AG04449 (cell line): ENCODE measurements at regions not wholly inside any gene's neighbourhood (a gene's known extent, or its start where the extent isn't known, plus 50 kb on each side); places are given as distances from the start of the nearest gene placed in this dataset.

Experiments
- CTCF ChIA-PET: fragments of 350-600 bp; formaldehyde crosslinking; extraction: SDS; loops from one replicate; lab custom pipeline; 2021; ENCODE audit warnings: antibody characterized with exemption; lab: Yijun Ruan, JAX
- POLR2A ChIA-PET: fragments of 400-600, 350-600 bp; formaldehyde crosslinking; extraction: SDS; loops from one replicate; lab custom pipeline; 2020; ENCODE audit warnings: antibody characterized with exemption, inconsistent platforms; lab: Yijun Ruan, JAX
- DNase-seq: peaks from one replicate; pipeline ENCODE4 v3.0.0-alpha.2; 2010; ENCODE audit warnings: low read depth, low spot score
- H3K4me3 ChIP-seq: 2 replicates; pipeline ENCODE4 v1.5.1; 2011; ENCODE audit warnings: low read depth, mild to moderate bottlenecking, control low read depth, low read length
- CTCF ChIP-seq: IDR thresholded peaks from one replicate; pipeline ENCODE4 v1.5.1; 2011; ENCODE audit warnings: mild to moderate bottlenecking, moderate library complexity, low read length, control low read depth, inconsistent platforms; ENCODE audit not compliant: insufficient read depth; ENCODE audit errors: missing control alignments

- no peak for TF ChIP-seq CTCF
- no peak for DNase-seq
- CTCF ChIA-PET: interaction anchor here (1.0 to 2.0 kb wide), 3 partner anchors 11 to 41 kb away, joined by 4 to 7 read pairs (median 6); no protein-coding TSS in a partner anchor
- no peak overlapping the region for H3K4me3 ChIP-seq
- POLR2A ChIA-PET: interaction anchor here (1.1 kb wide), 1 partner anchor 11 kb away, joined by 3 read pairs; no protein-coding TSS in a partner anchor
Measured at GRCh38 chr2:216557820-216558219, 59.2 kb downstream of the RPL37A start.

DNA sequence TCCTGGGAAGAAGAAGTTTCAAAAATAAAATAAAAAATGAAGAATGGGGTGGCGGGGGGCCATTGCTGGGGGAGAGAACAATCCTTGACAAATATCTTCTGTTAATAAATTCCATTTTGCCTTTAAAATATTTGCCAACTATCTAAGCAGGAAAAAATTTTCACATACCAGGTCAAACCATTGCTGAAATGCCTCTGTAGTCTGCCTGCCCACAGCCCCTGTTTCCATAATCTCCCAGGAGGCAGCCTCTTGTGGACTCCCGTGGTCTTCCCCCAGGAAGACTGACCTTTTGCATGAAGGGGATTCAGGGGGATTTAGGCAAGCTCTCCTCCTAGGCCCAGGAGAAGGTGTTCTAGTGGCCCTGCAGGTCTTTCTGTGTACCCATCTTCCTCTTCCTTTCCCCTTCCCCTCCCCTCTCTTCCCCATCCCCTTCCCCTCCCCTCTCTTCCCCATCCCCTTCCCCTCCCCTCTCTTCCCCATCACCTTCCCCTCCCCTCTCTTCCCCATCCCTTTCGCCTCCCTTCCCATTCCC lies 61.0 kb downstream of the RPL37A start:
- no peak for DNase-seq
- CTCF ChIA-PET: no interaction called here
- POLR2A ChIA-PET: no interaction called here
- no peak for TF ChIP-seq CTCF
- H3K4me3 ChIP-seq: no peak overlapping the region

DNA sequence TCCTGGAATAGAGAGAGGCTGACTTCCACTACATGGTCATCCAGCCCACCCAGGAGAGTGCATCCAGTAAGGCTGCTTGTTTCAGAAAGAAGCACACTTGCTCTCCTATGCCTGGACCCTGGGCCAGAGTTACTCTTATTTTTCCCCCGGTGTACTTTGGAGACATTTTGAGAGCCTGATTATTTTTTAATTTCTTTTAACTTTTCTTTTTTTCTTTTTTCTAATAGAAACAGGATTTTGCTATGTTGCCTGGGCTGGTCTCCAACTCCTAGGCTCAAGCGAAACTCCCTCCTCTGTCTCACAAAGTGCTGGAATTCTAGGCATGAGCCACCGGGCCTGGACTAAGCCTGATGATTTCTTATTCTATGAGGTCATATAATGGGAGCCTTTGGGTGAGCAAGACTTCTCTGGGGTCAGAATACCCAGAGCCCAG lies 62.2 kb downstream of the RPL37A start:
- ChIA-PET POLR2A (no interaction called here), CTCF (no interaction called here)
- no peak overlapping the region for H3K4me3 ChIP-seq
- TF ChIP-seq CTCF: no peak
- DNase-seq: no peak

DNA sequence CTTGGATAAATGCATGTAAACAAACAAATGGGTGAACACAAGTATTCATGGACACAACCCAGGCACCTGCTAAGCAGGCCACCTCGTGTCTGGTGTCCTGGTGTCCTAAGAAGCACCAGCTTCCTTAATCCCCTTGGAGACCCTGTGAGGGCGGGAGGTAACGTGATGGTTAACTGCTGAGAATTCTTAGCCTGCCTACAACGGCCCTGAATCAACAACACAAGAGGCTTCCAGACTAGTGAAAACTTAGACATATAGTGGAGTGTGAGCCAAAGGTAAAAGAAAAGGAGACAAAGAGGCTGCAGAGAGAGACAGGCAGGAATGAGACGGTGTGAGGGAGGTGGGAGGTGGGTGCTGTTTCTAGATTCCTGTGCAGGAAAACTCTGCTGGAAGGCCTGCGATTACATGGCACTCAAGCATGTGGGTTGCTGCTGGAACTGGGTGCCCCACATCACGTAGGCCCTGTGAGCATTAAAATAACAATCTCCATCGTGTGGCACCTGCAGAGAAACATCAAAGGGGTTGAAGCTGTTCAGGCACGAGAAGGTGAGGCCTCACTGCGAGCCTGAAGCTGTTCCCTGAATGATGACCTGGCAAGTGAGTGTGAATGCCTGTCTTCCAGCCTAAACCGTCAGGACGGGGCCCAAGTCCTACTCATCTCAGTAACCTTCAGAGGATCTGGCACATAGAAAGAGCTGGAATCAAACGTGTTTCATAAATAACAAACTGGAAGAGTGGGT lies 64.2 kb downstream of the RPL37A start:
- H3K4me3 ChIP-seq: no peak overlapping the region
- TF ChIP-seq CTCF: no peak
- ChIA-PET CTCF (interaction anchor here (1.0 kb wide), 1 partner anchor 43 kb away, joined by 3 read pairs; no protein-coding TSS in a partner anchor), POLR2A (no interaction called here)
- no peak for DNase-seq

DNA sequence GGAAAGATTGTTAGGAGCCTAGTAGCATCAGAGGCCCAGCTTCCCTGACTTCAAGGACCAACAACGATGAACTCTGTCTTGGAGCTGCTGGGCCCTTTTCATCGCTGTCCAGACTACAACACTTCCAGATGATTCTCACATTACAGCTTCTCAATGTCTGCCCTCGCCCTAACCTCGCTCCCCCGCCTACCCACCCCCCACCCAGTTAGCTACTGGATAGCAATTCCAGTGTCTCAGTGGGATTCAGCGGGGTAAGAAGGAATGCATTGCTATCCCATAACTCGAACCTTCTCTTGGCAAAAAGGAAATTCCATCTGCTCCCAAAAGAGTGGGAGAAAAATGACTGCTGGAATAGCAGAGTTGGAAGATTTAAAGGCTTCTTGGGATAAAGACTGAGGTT lies 65.0 kb downstream of the RPL37A start:
- no peak for DNase-seq
- CTCF ChIA-PET: interaction anchor here (1.0 kb wide), 1 partner anchor 44 kb away, joined by 3 read pairs; no protein-coding TSS in a partner anchor
- POLR2A ChIA-PET: no interaction called here
- no peak overlapping the region for H3K4me3 ChIP-seq
- TF ChIP-seq CTCF: no peak

GRCh38 chr2:216564611-216565010 lies 66.0 kb downstream of the RPL37A start:
- POLR2A ChIA-PET: no interaction called here

More at GRCh38 chr2:216564611-216565010, 66.0 kb downstream of the RPL37A start:
- CTCF ChIA-PET: no interaction called here
- no peak for DNase-seq
- no peak for TF ChIP-seq CTCF
- no peak overlapping the region for H3K4me3 ChIP-seq
